ENCODE measurements at regions not wholly inside any gene's neighbourhood (a gene's known extent, or its start where the extent isn't known, plus 50 kb on each side); places are given as distances from the start of the nearest gene placed in this dataset.
"Not testable (repeated sequence)": the region's sequence is repeated elsewhere in the genome, so short reads cannot be mapped to it uniquely, and the experiment has no call there.

DNA sequence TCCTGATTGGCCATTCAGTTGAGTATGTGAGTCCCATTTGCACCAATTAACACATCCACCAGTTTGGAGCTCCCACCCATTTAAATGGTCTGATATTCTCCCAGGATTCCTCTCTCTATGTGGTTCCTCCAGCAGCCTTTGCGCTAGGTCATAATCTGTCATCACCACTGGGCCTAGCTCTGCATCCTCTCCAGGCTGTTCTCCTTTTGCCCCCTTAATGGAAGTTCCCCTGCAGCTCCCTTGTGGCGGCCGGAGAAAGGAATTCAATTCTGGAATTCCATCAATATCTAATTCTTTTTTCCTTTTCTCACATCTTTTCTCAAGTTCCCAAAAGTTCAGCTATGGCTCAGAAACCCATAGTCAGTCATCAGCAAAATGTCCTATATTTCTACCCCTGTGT lies 2184.4 kb upstream of the AGA start:
- no peak for DNase-seq

DNA sequence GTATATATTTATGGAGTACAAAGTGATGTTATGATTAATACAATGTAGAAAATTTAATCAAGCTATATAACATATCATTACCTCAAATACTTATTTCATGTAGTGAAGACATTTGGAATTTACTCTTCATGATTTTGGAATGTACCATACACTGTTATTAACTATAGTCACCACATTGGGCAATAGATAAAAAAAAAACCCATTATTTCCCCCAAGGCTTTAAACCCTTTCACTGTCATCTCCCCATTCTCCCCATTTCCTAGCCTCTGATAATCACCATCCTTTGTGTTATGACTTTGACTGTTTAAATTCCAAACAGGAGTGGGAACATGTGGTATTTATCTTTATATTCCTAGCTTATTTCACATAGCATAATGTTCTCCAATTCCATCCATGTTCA lies 2189.1 kb upstream of the AGA start:
- DNase-seq = no peak

DNA sequence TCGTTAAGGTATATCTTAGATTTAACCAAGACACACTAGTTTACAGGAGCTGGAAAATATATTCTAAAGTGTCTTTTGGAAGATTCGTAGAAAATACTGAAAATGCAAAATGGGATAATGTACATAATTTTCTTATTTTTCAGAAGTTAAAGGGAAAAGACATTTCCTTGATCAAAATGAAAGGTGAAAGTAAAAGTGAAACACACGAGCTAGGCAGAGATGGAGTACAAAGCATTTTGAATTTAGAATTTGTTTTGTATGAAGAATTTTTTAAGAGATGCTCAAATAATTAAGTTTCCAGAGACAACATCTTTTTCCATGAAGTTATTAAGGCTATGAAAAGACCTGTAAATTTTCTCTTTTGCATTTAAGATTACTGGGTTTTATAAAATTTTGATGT lies 2192.6 kb upstream of the AGA start:
- DNase-seq = no peak

DNA sequence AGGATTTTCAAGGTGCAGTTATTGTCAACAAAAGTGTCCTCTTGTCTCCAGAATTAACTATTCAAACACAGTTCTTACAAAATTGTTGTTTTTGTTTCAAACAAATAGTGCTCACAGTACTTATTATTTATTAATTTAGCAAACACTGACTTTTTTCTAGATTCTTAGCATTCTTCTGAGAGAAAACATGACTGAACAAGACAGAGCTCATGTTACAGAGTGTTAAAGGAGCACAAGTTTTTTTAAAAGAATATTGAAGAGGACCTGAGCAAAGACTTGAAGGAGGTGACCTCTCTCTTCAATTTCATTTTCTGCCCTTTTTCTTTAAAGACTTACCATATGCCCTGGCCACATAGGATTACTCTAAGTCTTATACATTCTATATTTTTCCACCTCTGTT lies 2220.3 kb upstream of the AGA start:
- no peak for DNase-seq

DNA sequence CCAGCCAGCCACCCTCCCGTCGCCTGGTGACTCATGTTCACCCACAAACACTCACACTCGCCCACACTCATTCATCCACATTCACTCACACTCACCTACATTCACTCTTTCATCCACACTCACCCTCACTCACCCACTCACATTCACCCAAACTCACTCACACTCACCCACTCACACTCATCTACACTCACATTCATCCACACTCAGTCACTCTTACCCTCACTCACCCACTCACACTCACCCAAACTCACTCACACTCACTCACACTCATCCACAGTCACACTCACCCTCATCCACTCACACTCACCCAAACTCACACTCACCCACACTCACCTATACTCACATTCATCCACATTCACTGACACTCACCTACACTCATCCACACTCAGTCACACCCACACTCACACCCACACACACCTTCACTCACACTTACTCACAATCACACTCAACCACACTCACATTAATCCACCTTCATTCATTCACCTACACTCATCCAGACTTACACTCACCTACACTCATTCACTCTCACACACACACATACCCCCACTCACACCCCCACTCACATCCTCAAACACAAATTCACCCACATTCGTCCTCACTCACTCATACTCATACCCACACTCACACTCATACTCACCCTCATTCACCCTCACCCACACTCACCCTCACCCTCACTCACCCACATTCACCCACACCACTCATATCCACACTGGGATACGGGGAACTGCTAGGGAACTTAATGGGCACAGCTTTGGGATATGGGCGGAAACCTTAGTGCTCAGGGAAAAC lies 2221.6 kb upstream of the AGA start:
- no peak for DNase-seq

DNA sequence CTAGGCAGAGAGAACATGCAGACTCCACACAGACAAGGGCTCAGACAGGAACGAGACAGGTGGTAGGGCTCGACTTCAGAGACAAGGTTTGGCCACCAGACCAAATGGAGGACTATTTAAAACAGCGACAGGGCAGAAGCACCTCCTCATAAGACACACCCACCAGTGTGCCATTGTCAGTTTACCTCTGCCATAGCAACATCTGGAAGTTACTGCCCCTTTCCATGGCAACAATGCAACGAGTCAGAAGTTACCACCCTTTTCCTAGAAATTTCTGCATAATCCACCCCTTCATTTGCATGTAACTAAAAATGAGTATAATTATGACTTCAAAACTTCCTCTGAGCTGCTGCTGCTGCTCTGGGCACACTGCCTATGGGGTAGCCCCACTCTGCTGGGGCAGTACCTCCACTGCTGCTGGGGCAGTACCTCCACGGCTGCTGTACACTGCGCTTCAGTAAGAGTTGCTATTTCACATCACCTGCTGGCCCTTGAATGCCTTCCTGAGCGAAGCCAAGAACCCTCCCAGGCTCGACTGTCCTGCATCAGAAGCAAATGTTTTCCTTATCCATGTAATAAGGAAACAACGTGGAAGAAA lies 2222.3 kb upstream of the AGA start:
- no peak for DNase-seq

DNA sequence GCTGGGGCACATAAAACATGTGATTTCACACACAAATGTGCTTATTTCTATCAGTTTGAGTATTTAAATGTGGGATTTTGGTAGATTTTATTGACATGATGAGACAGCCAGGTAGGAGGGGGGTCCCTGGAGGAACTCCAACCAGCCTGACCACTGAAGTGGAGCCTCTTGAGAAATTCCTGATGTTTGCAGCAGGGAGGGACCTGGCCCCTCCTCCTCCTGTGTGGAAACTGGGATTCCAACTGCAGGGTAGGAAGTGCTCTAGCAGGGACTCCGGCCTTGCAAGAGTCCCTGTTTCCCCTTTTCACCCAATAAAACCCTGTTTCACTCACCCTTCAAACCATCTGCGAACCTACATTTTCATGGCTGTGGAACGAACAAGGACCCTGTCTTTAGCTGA lies 2224.0 kb upstream of the AGA start:
- no peak for DNase-seq

DNA sequence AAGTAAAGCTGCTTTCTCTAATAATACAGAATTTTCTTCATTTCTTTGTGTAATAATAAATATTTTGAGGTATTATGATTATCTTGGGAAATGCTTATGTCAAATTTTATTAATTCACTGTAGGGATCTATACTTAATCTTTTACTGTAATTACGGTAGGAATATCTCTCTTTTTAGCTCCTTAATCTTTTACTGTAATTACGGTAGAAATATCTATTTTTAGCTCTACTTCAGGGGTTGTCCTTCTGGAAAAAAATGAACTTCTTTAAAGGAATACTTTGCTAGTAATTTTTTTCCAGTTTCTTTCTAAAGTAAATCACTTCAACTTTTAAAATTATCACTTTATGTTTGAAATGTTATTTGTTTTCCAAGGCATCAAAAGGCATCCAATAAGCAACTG lies 2229.4 kb upstream of the AGA start:
- DNase-seq = no peak

DNA sequence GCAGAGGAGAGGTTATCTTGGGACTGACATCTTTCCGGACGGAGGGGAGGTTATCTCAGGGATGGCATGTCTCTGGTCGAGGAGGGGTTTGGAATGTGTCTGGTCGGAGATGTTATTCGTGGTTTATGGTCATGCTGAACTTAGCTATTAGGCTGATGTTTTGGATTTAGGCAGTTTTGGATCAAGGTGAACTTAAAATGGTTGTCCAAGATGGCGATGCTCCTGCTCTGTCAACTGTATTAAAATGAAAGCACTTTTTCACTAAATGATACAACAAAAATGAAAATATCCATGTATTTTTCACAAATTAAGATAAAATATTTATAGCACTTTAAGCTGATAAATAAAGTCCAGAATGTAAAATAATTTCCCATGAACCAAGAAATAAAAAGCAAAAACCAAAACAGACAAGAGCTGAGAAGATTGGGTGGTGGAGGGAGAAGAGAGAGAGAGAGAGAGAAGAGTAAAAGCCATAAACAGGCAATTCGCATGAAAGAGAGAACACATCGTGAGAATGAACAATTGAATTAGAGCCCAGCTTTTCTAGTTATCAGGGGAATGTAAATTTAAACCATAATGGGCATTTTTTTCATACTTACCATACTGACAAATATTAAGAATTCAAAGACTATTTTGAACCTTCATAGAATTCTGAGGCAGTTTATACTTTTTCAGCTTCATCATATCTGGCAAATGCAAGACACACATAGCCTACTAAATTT lies 2236.0 kb upstream of the AGA start:
- no peak for DNase-seq

DNA sequence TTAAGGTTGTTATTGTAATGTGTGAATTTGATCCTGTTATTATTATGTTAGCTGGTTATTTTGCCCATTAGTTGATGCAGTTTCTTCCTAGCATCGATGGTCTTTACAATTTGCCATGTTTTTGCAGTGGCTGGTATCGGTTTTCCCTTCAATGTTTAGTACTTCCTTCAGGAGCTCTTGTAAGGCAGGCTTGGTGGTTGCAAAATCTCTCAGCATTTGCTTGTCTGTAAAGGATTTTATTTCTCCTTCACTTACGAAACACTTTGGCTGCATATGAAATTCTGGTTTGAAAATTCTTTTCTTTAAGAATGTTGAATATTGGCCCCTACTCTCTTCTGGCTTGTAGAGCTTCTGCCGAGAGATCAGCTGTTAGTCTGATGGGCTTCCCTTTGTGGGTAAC lies 2241.4 kb upstream of the AGA start:
- DNase-seq = not testable (repeated sequence)

DNA sequence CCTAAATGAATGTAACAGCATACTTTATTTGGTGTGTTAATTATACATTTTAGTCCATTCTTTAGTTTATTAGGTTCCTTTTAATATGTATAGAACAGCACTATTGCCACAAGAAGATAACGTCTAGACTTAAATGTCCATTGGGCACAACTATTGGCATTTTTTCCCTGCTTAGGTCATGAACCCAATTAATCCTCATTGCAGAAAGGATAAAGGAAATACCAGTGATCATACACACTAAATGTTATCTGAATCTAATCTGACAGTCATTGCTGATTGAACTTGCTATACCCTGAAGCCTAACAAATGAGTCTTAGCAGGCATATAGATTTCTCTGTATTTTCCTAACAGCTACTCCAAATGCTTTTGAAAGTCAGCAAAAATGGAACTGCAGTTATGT lies 2250.0 kb upstream of the AGA start:
- DNase-seq = peak; percentile 59

DNA sequence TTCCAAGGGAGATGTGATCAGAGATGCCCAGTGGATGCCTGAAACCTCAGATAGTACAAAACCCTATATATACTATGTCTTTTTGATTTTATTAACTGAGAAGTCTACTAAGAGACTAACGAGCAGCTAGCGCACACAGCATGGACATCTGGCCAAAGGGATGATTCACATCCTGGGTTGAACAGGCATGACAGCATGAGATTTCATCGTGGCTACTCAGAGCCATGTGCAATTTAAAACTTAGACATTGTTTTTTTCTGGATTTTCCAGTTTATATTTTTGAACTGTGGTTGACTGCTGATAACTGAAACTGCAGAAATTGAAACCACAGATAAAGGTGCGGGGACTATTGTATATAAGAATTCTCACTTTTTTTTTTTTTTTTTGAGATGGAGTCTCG lies 2252.9 kb upstream of the AGA start:
- DNase-seq = no peak

DNA sequence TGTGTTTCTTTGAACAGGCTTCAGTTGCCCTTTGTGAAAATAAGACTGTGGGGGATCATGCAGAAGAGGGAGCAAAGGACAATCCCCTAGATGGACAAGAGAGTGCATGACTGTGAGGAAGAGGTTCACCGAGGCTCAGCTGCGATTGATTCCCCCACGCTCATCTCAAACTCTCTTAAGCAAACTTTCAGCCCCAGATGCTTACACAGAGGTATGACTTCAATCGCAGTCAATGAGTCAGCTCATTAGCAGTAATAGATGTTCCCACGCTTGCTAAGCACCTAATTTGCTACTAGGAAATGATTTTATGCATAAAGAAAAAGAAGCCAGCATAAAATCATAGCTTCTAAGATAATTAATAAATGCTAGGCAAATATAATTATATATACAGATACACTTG lies 2256.1 kb upstream of the AGA start:
- no peak for DNase-seq

DNA sequence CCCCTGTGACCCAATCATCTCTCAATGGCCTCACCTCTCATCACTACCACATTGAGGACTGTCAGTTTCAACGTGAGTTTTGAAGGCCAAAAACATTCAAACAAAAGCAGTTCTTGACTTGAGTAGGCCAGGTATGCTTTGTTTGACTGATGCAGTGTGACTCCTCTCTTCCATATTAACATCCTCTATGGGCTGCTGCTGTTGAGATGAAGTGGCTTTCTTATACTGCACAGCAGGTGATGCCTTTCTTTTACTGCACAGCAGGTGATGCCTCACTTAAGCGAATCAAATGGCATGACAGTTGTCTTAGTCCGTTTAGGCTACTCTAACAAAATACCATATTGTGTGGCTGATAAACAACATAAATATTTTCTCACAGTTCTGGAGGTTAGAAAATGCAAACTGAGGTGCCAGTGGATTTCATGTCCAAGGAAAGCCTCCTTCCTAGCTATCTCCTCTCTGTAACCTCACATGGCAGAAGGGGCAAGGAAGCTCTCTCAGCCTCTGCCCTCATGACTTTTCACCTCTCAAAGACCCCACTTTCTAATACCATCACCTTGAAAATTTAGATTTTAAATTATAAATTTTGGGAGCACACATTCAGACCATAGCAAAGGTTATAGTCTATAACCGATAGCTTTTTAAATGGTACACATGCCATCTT lies 2267.9 kb upstream of the AGA start:
- no peak for DNase-seq

DNA sequence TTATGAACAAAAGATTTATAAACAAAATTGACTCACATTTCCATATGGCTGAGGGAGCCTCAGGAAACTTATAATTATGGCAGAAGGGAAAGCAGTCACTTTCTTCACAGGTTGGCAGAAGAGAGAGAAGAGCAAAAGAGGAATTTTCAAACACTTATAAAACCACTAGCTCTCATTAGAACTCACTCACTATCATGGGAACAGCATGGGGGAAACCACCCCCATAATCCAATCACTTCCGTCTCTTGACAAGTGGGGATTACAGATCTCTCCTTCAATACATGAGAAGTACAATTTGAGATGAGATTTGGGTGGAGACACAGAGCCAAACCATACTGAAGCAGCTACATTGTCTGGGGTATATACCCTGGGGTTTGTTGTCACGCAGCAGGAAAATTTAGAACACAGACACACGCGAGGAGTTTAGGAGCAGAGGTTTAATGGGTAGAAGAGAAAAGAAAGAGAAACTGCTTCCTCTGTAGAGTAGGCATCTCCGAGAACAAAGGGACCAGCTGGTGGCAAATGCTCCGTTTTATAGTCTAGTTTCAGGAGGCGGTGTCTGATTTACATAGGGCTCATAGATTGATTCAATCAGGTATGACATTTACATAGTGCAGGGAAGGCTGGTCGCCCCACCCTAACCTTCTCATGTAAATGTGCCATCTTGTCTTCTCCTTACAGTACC lies 2277.7 kb upstream of the AGA start:
- DNase-seq = no peak

DNA sequence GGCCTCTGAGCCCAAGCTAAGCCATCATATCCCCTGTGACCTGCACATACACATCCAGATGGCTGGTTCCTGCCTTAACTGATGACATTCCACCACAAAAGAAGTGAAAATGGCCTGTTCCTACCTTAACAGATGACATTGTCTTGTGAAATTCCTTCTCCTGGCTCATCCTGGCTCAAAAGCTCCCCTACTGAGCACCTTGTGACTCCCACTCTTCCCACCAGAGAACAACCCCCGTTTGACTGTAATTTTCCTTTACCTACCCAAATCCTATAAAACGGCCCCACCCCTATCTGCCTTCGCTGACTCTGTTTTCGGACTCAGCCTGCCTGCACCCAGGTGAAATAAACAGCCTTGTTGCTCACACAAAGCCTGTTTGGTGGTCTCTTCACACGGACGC lies 2284.3 kb upstream of the AGA start:
- not testable (repeated sequence) for DNase-seq

DNA sequence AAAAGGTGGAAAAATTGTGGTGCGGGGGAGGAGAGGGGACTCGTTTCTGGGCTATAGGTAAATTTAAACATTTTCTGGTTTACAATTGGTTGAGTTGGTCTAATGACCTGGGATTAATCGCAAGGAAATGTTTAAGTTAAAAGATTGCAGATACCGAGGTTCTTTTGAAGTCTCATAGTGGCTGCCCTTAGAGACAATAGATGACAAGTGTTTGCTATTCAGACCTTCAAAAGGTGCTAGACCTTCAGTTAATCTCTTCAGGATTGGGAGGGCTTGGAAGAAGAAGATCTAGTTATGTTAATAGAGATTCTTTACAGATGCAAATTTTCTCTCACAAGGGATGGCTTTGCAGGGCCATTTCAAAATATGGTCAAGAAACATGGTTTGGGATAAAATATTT lies 2286.1 kb upstream of the AGA start:
- no peak for DNase-seq

DNA sequence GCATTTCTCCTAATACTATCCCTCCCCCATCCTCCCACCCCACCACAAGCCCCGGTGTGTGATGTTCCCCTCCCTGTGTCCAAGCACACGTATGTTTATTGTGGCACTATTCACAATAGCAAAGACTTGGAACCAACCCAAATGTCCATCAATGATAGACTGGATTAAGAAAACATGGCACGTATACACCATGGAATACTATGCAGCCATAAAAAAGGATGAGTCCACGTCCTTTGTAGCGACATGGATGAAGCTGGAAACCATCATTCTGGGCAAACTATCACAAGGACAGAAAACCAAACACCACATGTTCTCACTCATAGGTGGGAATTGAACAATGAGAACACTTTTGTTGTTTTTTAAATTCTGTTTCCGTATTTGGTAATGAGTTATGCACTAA lies 2294.6 kb upstream of the AGA start:
- DNase-seq = not testable (repeated sequence)

DNA sequence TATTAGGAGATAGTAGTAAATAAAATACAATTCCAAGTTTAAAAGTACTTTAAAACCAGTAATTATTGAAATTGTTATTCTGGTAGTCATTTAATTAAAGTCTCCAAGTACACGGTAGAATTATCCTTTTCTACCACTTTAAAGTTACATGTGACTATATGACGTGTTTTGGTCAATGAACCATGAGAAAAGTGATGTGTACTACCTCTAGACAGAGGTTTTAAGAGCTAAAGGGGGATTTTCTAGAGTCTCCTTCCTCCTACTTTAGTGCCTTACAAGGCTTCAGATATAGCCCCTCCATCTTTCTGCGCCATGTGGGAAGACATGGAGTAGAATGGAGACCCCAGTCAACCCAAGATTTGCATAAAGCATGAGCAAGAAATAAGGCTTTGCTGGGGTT lies 2296.6 kb upstream of the AGA start:
- no peak for DNase-seq

DNA sequence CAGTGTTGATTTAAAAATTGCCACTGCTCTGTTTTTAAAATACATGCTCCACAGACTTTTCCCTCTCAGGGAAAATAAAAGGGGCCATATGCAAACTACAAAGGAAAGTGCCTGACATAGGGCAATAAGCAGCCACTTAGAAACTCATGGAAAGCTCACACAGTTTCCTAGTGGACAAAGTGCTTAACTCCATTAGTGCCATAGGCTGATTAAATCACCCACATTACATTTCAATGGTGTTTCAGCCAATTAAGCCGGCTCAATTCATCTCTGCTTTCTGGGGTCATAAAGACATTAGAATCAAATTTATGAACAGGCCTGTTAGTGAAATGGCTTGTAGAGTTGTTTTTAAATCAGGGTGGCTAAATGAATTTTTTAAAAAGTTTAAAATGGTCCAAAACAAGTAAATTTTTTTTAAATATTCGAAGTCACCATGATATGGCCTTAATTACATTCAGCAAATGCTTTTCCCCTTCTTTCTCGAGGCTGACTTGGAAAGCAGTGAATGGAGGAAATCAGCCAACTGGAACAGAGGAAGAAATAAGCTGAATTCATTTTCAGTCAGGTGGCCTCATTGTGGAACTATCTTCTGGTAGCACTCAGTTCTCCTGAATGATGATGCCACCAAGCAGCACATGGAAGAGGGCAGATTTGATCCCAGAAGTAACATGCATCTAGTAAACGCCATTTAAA lies 2305.1 kb upstream of the AGA start:
- DNase-seq = peak; percentile 33

DNA sequence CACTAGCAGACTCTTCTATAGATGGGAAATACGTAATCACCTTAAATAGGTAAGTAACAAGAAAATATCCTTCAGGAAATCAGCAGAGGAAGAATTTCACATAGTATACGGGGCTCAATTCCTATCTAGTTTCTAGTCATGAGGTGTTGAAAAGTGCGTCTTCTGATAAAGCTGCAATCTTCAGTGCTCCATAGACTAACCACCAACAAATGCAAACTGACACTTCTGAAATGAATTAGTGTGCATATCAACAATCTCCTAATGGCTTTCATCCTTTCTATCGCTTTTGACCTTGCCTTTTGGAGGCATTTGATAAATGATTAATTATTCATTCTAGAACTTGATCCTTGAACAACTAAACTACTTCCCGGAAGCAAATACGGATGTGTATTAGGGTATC lies 2306.6 kb upstream of the AGA start:
- no peak for DNase-seq

DNA sequence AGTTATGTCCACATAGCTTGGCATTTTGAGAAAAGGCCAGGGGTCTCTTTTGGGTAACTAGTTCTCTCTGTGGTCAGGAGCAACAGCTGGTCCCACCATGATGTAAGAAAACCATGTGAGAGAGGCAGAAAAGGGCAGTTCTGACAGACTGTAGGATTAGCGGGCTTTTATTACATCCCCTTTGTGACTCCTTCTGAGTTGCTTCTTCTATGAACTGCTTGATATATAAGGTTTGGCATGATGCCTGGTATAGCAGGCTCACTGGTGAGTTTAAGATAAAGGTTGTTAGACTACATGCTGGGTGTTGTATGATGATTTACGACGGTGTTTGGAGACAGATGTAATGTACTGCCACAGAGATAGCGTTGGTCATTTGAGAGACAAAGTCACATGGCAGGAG lies 2308.1 kb upstream of the AGA start:
- DNase-seq = no peak

DNA sequence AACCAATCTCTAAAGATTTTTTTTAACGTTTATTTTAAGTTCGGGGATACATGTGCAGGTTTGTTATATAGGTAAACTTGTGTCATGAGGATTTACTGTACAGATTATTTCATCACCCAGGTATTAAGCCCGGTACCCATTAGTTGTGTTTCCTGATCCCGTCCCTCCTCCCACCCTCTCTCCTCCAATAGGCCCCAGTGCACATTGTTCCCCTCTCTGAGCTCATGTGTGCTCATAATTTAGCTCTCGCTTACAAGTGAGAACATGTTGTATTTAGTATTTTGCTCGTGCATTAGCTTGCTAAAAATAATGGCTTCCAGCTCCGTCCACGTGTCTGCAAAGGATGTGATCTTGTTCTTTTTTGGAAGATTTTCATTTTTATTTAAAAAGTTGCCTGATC lies 2309.4 kb upstream of the AGA start:
- no peak for DNase-seq
